ENCODE measurements at regions not wholly inside any gene's neighbourhood (a gene's known extent, or its start where the extent isn't known, plus 50 kb on each side); places are given as distances from the start of the nearest gene placed in this dataset.

GRCh38 chr21:28538987-28539622 lies 453.6 kb downstream of the LTN1 start:
- H3K9me3 ChIP-seq, result no peaks in the 10 kb centered on the region
- TF ChIP-seq CTCF (IDR thresholded peaks at IDR 0.05), result no peak

DNA sequence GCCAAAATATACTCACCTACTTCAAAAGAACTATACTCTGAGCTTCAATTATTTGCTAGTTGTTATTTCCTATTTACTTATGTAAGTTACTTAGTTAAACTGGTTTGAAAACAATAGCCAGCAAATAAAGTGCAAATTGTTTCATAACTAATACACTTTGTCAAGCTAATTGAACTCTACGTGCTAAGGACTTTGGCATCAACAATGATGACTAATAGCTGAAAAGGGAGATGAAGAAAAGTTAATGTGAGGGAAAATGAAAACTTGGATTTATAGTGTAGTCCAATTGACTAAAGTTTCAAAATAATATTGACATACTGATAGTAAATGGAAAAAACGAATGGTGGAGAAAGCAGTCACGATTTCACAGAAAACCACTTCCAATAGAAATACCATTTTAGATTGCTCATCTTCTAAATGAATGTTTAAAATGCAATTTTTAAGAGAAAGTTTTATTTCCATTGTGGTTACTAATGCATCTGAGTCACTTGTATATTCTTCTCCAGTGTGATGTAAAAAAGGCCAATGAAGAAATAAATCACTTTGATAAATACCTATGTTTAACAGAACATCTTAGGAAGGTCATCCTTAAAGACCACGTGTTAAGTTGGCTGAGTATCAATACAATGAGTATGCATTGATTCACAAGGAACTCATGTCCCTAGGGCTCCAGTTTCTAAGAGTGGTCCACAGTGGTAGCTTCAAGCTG lies 455.2 kb downstream of the LTN1 start:
- H3K4me1 ChIP-seq, result no peaks in the 10 kb centered on the region
- H3K4me3 ChIP-seq, result no peak overlapping the region
- H3K27me3 ChIP-seq, result no peaks in the 10 kb centered on the region
- no peaks in the 10 kb centered on the region for H3K36me3 ChIP-seq
- H3K9me3 ChIP-seq, result no peaks in the 10 kb centered on the region
- TF ChIP-seq POLR2AphosphoS5 (IDR thresholded peaks at IDR 0.05), result peak; percentile 13
- TF ChIP-seq CTCF (IDR thresholded peaks at IDR 0.05), result no peak
- ATAC-seq, result no peak
- 18 to 29% methylated on average over 4 of the region's 4 CpGs for WGBS, 2 donors (ENCODE audit: low coverage in 1 of 2)
- no peak overlapping the region for H3K27ac ChIP-seq

More at GRCh38 chr21:28538987-28539622, 453.6 kb downstream of the LTN1 start:
- no peaks in the 10 kb centered on the region for H3K36me3 ChIP-seq
- no peak overlapping the region for H3K4me3 ChIP-seq
- H3K27me3 ChIP-seq, result no peaks in the 10 kb centered on the region
- no peaks in the 10 kb centered on the region for H3K4me1 ChIP-seq
- WGBS, 2 donors (ENCODE audit: low coverage in 1 of 2), result 64 to 83% methylated on average over 2 to 3 of the region's 3 CpGs
- no peak for ATAC-seq
- H3K27ac ChIP-seq, result no peak overlapping the region

DNA sequence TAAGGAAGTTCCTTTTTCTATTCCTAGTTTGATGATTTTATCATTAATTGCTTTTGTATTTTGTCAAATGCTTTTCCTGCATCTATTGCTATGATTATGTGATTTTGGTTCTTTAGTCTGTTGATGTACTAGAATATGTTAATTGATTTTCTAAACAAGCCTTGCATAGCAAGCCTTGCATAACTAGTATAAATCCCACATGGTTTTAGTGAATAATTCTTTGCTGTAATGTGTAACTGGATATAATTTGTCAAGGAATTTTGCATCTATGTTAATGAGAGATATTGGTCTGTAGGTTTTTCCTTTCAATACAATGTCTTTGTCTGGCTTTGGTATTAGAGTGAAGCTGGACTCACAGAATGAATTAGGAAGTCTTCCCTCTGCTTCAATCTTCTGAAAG lies 460.2 kb downstream of the LTN1 start:
- ATAC-seq, result no peak
- Histone ChIP-seq H3K27me3 (no peaks in the 10 kb centered on the region), H3K4me3 (no peak overlapping the region), H3K4me1 (no peaks in the 10 kb centered on the region), H3K36me3 (no peaks in the 10 kb centered on the region), H3K9me3 (no peaks in the 10 kb centered on the region), H3K27ac (no peak overlapping the region)
- TF ChIP-seq EP300 (IDR thresholded peaks at IDR 0.05), result no peak
- TF ChIP-seq CTCF (IDR thresholded peaks at IDR 0.05), result no peak
- no peak for TF ChIP-seq POLR2A (IDR thresholded peaks at IDR 0.05)
- no peak for TF ChIP-seq POLR2AphosphoS5 (IDR thresholded peaks at IDR 0.05)

DNA sequence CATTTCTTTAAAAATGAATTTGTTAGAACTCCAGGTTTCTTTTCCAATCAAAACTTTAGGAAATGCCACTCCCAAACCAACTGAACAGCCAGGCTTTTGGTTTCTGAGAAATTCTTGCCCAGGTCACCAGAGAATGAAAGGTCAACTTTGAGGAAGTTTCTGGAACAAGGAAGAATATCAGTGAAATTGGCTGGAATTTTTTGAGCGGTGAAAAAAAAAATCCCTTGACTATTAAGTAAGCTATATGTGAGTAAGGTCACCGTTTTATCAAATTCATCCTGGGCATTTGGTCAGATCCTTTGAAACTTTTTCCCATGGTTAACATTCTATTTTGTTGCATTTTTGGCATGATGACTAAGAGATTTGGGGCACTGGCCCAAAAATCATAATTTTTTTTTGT lies 469.3 kb downstream of the LTN1 start:
- WGBS, 2 donors (ENCODE audit: low coverage in 1 of 2), result 27 to 83% methylated on average over 2 of the region's 2 CpGs
- peak; percentile 15 for ATAC-seq
- Histone ChIP-seq H3K27ac (no peak overlapping the region), H3K36me3 (no peaks in the 10 kb centered on the region), H3K27me3 (no peaks in the 10 kb centered on the region), H3K4me1 (peaks cover 0 to 20% (median 0%) of the 10 kb centered on the region in 3 donors), H3K4me3 (no peak overlapping the region), H3K9me3 (no peaks in the 10 kb centered on the region)
- no peak for TF ChIP-seq POLR2A (IDR thresholded peaks at IDR 0.05)

GRCh38 chr21:28522014-28522799 lies 470.5 kb downstream of the LTN1 start:
- no peaks in the 10 kb centered on the region for H3K9me3 ChIP-seq
- peak overlapping the region in 3 of 4 donors; percentile 27 to 45 (median 32) for H3K27ac ChIP-seq
- TF ChIP-seq POLR2A (IDR thresholded peaks at IDR 0.05), result no peak
- TF ChIP-seq CTCF (IDR thresholded peaks at IDR 0.05), result peak in 2 of 4 experiments; percentile 29 to 41
- H3K36me3 ChIP-seq, result no peaks in the 10 kb centered on the region
- peaks cover 0 to 24% (median 0%) of the 10 kb centered on the region in 3 donors for H3K4me1 ChIP-seq
- ATAC-seq, result peak; percentile 50
- WGBS, 2 donors (ENCODE audit: low coverage in 1 of 2), result 29 to 47% methylated on average over 4 to 9 of the region's 9 CpGs
- no peak overlapping the region for H3K4me3 ChIP-seq
- H3K27me3 ChIP-seq, result no peaks in the 10 kb centered on the region
